ENCODE measurements at regions not wholly inside any gene's neighbourhood (a gene's known extent, or its start where the extent isn't known, plus 50 kb on each side); places are given as distances from the start of the nearest gene placed in this dataset.

DNA sequence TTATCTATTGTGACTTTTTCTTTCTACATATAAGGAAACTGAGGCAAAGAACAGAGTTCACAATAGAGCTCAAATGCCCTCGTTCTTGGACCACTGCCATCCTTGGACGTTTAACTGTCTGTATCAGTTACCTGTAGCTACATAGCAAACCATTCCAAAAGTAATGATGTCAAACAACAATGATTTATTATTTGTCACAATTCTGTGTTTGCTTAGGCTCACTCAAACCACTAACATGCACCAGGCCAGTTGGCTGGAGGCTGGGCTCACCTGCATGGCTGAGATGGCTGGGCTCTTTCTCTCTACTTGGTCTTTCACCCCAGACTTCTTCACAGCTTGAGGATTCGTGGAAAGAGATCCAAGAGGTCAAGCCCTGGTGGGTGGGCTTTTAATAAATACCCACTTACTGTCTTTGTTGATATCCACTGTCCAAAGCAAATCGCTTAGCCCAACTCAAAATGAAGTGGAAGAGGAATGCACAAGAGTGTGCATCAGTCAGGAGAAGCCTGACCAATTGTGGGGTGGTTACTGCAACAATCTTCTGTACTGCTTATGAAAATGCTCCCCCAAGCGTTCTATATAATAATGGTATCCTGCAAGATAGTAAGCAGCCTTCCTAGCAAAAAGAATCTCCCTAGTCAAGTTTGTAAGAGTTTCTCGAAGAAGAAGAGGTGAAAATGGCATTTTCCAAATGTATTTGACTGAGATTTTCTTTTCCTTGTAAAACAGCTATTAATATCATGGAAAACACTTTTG lies 163.5 kb upstream of the NT5C1B start:
- no peak for DNase-seq

- DNase-seq, result no peak
Observed at GRCh38 chr2:18752022-18752493, 162.7 kb upstream of the NT5C1B start.

GRCh38 chr2:18750672-18751554 lies 161.5 kb upstream of the NT5C1B start:
- DNase-seq, result no peak

DNA sequence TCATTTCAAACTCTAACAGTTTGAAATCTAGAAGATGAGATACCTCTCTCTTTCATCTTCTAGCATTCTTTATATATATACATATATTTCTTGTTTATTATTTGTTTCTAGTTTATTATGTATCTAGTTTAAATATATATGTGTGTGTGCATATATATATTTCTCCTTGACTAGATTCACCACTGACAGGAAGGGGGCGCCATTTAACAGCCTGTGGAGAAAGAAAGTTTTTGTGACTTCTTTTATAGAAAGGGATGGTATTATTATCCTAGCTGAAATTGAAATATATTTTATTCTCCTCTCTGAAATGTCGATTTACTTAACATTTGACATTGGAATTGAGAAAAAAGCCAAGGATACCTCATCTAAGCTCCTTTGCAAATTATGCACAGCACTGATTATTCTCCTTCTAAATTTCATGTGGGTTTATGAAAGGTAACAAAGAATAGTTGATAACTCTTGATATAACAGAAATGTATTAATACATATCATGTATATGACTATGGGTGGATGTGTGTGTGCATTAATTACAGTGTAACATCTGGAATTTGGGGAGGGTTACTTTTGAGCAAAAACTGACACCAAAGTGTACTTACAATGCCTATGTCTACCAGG lies 160.7 kb upstream of the NT5C1B start:
- DNase-seq, result peak; percentile 3

GRCh38 chr2:18745431-18746272 lies 156.3 kb upstream of the NT5C1B start:
- DNase-seq, result no peak

DNA sequence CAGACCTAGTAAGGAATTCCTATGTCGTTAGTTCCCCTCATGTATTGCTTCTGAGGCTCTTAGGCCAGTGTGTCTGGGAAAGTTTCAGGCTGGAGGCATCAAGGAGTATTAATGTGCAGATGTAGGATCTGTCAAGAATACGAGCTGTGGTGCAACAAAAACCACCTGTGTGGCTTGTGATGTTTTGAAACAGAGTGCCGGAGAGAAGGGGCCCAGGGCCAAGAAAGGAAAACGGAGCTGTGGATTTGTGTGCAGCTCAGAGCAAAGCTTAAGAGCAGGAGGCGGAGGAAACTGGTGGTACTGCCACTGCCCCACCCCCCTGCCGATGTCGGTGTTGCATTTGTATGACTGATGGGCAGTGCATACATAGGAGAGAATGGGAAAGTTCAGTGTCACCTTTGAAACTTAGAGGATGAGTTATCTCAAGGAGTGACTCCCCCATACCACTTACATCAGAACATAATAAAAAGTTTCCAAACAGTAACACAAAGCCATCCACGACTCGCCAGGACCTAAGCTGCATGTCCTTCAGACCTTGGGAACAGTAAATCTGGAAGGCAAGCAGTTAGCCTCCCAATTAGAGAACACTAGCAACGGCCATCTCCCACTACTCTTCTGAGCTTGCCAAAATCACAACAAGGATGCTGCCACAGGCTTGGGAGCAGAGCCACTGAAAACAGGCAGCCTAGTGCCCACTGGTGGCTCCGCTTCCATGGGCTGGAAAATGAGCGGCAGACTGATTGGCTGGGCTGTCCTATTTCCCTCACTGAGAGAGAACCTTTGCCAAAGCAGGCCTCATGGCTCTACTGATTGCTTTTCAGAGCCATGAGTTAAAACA lies 152.7 kb upstream of the NT5C1B start:
- no peak for DNase-seq

DNA sequence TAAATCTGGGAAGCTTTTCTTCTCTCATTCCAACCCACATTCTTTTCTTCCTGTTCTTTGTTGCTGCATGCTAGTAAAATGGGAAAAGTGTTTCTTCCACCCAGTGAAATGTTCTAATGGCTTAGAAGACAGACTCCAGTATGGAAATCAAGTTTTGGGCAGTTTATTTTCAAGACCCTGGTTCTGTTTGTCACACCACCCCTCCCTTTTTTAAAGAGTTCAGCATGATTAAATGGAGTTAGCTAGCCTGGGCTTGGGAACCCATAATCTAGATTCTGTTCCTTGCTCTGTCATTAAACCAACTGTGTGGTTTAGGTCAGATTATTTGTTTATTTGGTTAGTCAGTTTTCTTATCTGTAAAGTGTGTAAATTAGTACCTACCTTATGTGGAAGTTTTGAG lies 151.8 kb upstream of the NT5C1B start:
- DNase-seq, result no peak

DNA sequence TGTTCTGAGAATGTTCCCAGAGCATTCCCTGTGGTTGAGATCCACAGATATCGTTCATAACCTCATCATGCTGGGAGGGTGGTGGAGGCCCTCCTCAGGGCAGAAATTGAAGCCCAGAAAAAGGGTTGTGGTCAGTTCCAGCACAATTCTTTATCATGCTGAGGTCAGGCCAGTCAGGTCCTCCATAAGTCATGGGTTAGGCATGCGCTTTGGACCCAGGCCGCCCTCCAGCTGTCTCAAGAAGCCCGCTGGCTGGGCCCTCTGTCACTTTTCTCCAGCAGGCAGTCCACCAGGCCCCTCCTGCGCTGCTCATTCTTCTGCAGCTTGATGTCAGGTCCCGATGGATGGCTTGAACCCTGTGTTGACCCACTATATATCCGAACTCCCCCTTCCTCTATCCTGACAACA lies 151.1 kb upstream of the NT5C1B start:
- no peak for DNase-seq

DNA sequence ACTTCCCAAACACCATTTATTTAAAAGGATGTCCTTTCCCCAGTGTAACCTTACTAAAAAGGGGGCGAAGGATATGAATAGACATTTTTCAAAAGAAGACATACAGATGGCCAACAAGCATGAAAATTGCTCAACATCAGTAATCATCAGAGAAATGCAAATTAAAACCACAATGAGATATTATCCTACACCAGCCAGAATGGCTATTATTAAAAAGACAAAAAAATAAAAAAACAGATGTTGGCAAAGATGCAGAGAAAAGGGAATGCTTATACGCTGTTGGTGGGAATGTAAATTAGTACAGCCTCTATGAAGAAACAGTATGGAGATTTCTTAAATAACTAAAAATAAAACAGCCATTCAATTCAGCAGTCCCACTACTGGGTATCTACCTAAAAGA lies 142.3 kb upstream of the NT5C1B start:
- no peak for DNase-seq

DNA sequence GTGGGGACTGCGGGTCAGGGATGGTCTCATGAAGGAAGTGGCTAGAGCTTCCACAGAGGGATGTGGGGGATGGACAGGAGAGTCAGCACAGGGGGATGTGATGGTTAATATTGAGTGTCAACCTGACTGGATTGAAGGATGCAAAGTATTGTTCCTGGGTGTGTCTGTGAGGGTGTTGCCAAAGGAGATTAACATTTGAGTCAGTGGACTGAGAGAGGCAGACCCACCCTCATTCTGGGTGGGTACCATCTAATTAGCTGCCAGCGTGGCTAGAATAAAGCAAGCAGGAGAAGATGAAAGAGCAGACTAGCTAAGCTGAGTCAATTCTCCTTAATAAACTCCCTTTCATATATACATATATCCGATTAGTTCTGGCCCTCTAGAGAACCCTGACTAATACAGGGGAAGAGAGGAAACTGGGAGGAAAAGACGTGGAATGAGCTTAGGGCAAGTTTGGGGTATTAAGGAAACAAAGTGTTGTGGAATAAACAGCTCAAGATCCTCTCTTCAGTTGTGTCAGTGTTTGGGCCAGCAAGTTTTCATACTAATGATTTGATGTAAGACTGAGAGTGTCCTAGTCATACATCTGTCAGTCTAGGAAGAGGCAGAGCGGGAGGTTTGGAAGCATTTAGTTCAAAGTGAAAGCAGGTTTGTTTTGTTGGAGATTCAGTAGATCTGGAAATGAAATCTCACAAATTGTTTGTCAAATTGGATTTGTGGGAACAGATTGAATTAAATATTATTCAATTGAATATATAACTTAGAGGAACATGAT lies 135.2 kb upstream of the NT5C1B start:
- no peak for DNase-seq

DNA sequence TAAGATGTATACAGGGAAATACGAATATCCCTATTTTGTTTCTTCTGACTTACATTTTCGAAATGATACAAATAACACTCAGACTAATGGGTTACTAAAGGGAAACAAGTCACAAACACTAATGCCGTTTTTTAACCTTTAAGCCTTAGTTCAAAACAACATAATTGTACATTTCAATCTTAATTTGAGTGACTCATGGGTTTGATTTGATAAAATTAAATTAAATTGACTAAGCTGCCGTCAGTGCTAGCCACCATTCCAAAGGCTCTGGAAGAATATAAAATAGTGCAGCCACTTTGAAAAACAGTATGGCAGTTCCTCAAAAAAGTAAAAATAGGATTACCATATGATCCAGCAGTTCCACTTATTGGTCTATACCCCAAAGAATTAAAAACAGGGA lies 133.8 kb upstream of the NT5C1B start:
- no peak for DNase-seq

- DNase-seq, result no peak
Observed at GRCh38 chr2:18722101-18722500, 132.7 kb upstream of the NT5C1B start.

DNA sequence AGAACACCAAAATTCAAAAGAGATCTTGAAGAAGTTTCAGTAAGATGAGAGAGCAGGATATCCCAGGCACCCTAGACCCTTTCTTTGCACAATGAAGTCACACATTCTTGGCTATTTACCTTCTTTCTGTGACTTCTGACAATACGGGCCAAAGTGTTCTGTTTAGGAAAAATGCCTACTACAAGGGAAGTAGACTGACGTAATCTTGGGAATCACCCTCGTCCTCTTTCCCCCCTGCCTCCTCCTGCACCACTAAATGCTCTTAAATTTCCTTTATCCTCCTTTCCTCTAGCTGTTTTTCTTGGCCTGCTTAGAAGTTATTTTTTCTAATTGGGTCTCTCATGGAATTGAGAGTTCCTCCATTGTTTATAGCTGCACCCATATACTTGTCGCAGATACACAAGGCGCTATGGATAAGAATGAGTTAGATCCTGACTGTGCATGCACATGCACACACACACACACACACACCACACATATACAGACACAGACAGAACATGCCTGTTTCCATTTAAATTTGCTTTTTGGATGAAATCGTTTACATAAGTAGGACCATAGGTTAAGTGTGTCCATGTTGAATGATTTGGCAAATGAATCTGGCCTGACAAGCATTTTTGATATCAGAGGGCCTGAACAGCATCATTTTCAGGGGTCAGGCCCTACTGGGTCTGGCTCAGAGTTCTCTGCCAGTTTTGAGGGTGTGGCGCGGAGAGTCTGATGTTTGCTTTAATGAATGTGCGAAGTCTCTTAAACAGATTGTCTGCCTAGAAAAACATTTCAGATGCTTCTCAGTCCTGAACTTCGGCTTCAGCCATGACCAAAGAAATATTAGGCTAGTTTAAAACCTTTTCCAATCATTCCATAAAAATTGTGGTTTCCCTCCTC lies 131.9 kb upstream of the NT5C1B start:
- no peak for DNase-seq

- DNase-seq, result no peak
Observed at GRCh38 chr2:18719978-18720775, 130.8 kb upstream of the NT5C1B start.

GRCh38 chr2:18708203-18708715 lies 118.9 kb upstream of the NT5C1B start:
- no peak for DNase-seq

- DNase-seq, result no peak
Observed at GRCh38 chr2:18706001-18706400, 116.6 kb upstream of the NT5C1B start.

DNA sequence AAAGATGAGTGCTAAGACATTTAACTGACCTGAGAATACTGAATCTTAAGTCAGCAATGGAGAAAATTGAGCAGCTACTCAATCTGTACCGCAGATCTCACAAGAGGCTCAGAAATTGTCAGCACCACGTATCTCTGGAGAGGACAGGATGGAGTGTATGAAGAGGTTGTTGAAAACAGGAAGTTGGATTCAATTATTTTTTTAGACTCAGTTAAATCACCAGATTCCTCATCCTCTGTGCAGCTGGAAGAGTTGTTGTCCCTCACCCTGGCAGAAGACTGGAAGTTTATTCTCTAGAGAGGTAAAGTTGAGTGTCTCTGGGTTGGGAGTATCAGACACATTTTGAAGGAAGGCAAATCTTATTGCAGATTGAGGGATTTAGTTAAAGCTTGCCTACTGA lies 114.9 kb upstream of the NT5C1B start:
- no peak for DNase-seq

DNA sequence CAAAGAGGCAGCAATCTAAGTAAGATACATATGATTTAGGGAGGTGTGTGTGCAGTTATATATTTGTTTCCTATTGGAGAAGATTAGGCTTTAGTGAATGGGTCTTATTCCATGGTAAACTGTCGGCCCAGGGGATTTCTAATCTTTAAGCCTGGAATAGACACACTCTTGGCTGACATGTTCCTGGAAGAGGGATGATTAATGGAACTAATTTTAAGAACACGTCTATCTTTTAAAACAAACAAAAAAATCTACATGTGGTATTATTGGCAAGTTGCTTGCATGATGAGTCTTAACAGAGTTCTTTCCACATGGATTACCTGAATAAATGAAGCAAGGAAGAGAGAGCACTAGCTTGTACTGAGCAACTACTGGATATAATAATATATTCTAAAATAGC lies 114.2 kb upstream of the NT5C1B start:
- no peak for DNase-seq

- no peak for DNase-seq
Observed at GRCh38 chr2:18701981-18702380, 112.6 kb upstream of the NT5C1B start.

Measured in MV-4-11 (cell line).